Left lung (tissue), 4 donors: ENCODE measurements at regions not wholly inside any gene's neighbourhood (a gene's known extent, or its start where the extent isn't known, plus 50 kb on each side); places are given as distances from the start of the nearest gene placed in this dataset.
"Not testable (repeated sequence)": the region's sequence is repeated elsewhere in the genome, so short reads cannot be mapped to it uniquely, and the experiment has no call there.

Experiments
- ATAC-seq: fragments of 200-7000 bp; cut with Tn5 transposase; one replicate; pipeline ENCODE4 v1.9.1; 2020; ENCODE audit warnings: moderate library complexity
- DNase-seq, 4 donors: peaks; one replicate each; pipeline ENCODE4 v3.0.0-alpha.2; 2013 to 2020
- H3K27ac ChIP-seq, 2 donors: fragments of 200-600 bp; sonication (generic) in 1 of 2; one replicate each; pipeline versions ENCODE4 v1.5.0 to v1.8.0; 2020 to 2021
- H3K27me3 ChIP-seq, 2 donors: fragments of 200-600 bp; sonication (generic) in 1 of 2; one replicate each; pipeline versions ENCODE4 v1.5.0 to v1.8.0; 2020 to 2021
- H3K36me3 ChIP-seq, 2 donors: fragments of 200-600 bp; sonication (generic) in 1 of 2; one replicate each; pipeline versions ENCODE4 v1.5.0 to v1.8.0; 2020 to 2021
- H3K4me1 ChIP-seq, 2 donors: fragments of 200-600 bp; one replicate each; pipeline ENCODE4 v1.8.0; 2021
- H3K4me3 ChIP-seq, 2 donors: fragments of 200-600 bp; sonication (generic) in 1 of 2; one replicate each; pipeline versions ENCODE4 v1.5.0 to v1.8.0; 2020 to 2021; ENCODE audit warnings: mild to moderate bottlenecking in 1 of 2
- H3K9me3 ChIP-seq, 2 donors: fragments of 200-600 bp; sonication (generic) in 1 of 2; one replicate each; pipeline versions ENCODE4 v1.5.0 to v1.8.0; 2020 to 2021
- CTCF ChIP-seq, 2 donors: fragments of 200-600 bp; sonication (generic) in 1 of 2; IDR thresholded peaks; one replicate each; pipeline versions ENCODE4 v1.5.0 to v1.8.0; 2021; ENCODE audit warnings: antibody characterized with exemption in 2 of 2
- intact Hi-C, 2 donors: fragments of 100-400 bp; cut with DNase I; formaldehyde crosslinking; loops; one replicate each; pipeline versions ENCODE4 v1.11.2 to v1.14.2; 2022
- donor health status: DM: no; HTN: yes; CAD: no.
- donor health status: DM: no; HTN: no; CAD: no.

GRCh38 chr11:42774567-42774966, 537.2 kb upstream of the API5 start:
- DNase-seq (no peak), ATAC-seq (no peak)
- intact Hi-C loops, result no loop called here
- no peak overlapping the region for H3K27ac ChIP-seq
- no peak for TF ChIP-seq CTCF (IDR thresholded peaks at IDR 0.05)
- H3K9me3 ChIP-seq, result no peaks in the 10 kb centered on the region
- H3K36me3 ChIP-seq, result no peaks in the 10 kb centered on the region
- H3K4me3 ChIP-seq, result no peak overlapping the region
- no peaks in the 10 kb centered on the region for H3K4me1 ChIP-seq
- no peaks in the 10 kb centered on the region for H3K27me3 ChIP-seq

- ATAC-seq, result no peak
- no peaks in the 10 kb centered on the region for H3K27me3 ChIP-seq
- H3K36me3 ChIP-seq, result no peaks in the 10 kb centered on the region
- no peaks in the 10 kb centered on the region for H3K4me1 ChIP-seq
- no peaks in the 10 kb centered on the region for H3K9me3 ChIP-seq
- intact Hi-C loops, result no loop called here
- H3K27ac ChIP-seq, result no peak overlapping the region
- TF ChIP-seq CTCF (IDR thresholded peaks at IDR 0.05), result no peak
- no peak overlapping the region for H3K4me3 ChIP-seq
- no peak for DNase-seq
These were observed 534.0 kb upstream of the API5 start for GRCh38 chr11:42777776-42778175.

GRCh38 chr11:42778193-42778592, 533.6 kb upstream of the API5 start:
- intact Hi-C loops, result no loop called here
- DNase-seq (no peak), ATAC-seq (no peak)
- no peaks in the 10 kb centered on the region for H3K27me3 ChIP-seq
- TF ChIP-seq CTCF (IDR thresholded peaks at IDR 0.05), result no peak
- H3K36me3 ChIP-seq, result no peaks in the 10 kb centered on the region
- no peak overlapping the region for H3K4me3 ChIP-seq
- no peaks in the 10 kb centered on the region for H3K4me1 ChIP-seq
- no peak overlapping the region for H3K27ac ChIP-seq
- no peaks in the 10 kb centered on the region for H3K9me3 ChIP-seq

- Histone ChIP-seq H3K27ac (no peak overlapping the region), H3K4me3 (no peak overlapping the region), H3K27me3 (no peaks in the 10 kb centered on the region), H3K4me1 (no peaks in the 10 kb centered on the region), H3K36me3 (no peaks in the 10 kb centered on the region), H3K9me3 (no peaks in the 10 kb centered on the region)
- intact Hi-C loops, result no loop called here
- DNase-seq (no peak), ATAC-seq (no peak)
- no peak for TF ChIP-seq CTCF (IDR thresholded peaks at IDR 0.05)
These were observed 532.2 kb upstream of the API5 start for GRCh38 chr11:42779555-42779954.

- intact Hi-C loops, result no loop called here
- Histone ChIP-seq H3K36me3 (no peaks in the 10 kb centered on the region), H3K4me1 (no peaks in the 10 kb centered on the region), H3K4me3 (no peak overlapping the region), H3K9me3 (peaks cover 0 to 4% of the 10 kb centered on the region in 2 donors), H3K27me3 (no peaks in the 10 kb centered on the region), H3K27ac (no peak overlapping the region)
- no peak for TF ChIP-seq CTCF (IDR thresholded peaks at IDR 0.05)
- DNase-seq (no peak), ATAC-seq (no peak)
These were observed 524.8 kb upstream of the API5 start for GRCh38 chr11:42786981-42787380.

GRCh38 chr11:42795483-42795882, 516.3 kb upstream of the API5 start:
- intact Hi-C loops, ATAC-seq, DNase-seq, H3K4me1 ChIP-seq, H3K27ac ChIP-seq, H3K4me3 ChIP-seq, H3K36me3 ChIP-seq, H3K27me3 ChIP-seq: not testable (repeated sequence)
- H3K9me3 ChIP-seq, result peaks cover 0 to 15% of the 10 kb centered on the region in 2 donors
